DMS53 (cell line): ENCODE measurements at regions not wholly inside any gene's neighbourhood (a gene's known extent, or its start where the extent isn't known, plus 50 kb on each side); places are given as distances from the start of the nearest gene placed in this dataset.

Experiments
- DNase-seq: peaks from one replicate; lab custom pipeline; 2025; lab: John Stamatoyannopoulos, UW

- DNase-seq: peak; percentile 8
These were observed 315.7 kb upstream of the C11orf87 start for GRCh38 chr11:109106151-109106906.

GRCh38 chr11:109109150-109109549 is 312.8 kb upstream of the C11orf87 start:
- DNase-seq: peak; percentile 65

GRCh38 chr11:109109571-109110315 is 312.2 kb upstream of the C11orf87 start:
- no peak for DNase-seq

GRCh38 chr11:109112261-109112660 is 309.7 kb upstream of the C11orf87 start:
- no peak for DNase-seq

- DNase-seq: peak; percentile 75
These were observed 309.1 kb upstream of the C11orf87 start for GRCh38 chr11:109112821-109113280.

GRCh38 chr11:109120341-109120740 is 301.6 kb upstream of the C11orf87 start:
- no peak for DNase-seq

GRCh38 chr11:109121173-109121932 is 300.6 kb upstream of the C11orf87 start:
- DNase-seq: no peak

GRCh38 chr11:109123816-109124787 is 297.9 kb upstream of the C11orf87 start:
- DNase-seq: no peak

- DNase-seq: no peak
These were observed 291.1 kb upstream of the C11orf87 start for GRCh38 chr11:109130910-109131309.

GRCh38 chr11:109132539-109132938 is 289.5 kb upstream of the C11orf87 start:
- DNase-seq: no peak

GRCh38 chr11:109133159-109133558 is 288.8 kb upstream of the C11orf87 start:
- DNase-seq: no peak

- no peak for DNase-seq
These were observed 286.4 kb upstream of the C11orf87 start for GRCh38 chr11:109135627-109136026.

GRCh38 chr11:109138196-109138595 is 283.8 kb upstream of the C11orf87 start:
- no peak for DNase-seq

GRCh38 chr11:109140426-109140825 is 281.6 kb upstream of the C11orf87 start:
- no peak for DNase-seq

- no peak for DNase-seq
These were observed 281.0 kb upstream of the C11orf87 start for GRCh38 chr11:109140857-109141515.

- DNase-seq: no peak
These were observed 276.7 kb upstream of the C11orf87 start for GRCh38 chr11:109145287-109145686.

- no peak for DNase-seq
These were observed 274.3 kb upstream of the C11orf87 start for GRCh38 chr11:109147726-109148125.

GRCh38 chr11:109148669-109149068 is 273.3 kb upstream of the C11orf87 start:
- no peak for DNase-seq

- DNase-seq: no peak
These were observed 271.4 kb upstream of the C11orf87 start for GRCh38 chr11:109150581-109150980.

GRCh38 chr11:109153836-109154235 is 268.2 kb upstream of the C11orf87 start:
- DNase-seq: peak; percentile 22

- no peak for DNase-seq
These were observed 266.7 kb upstream of the C11orf87 start for GRCh38 chr11:109155291-109155690.
